Right ventricle myocardium superior (tissue), 1 donor: ENCODE measurements at regions not wholly inside any gene's neighbourhood (a gene's known extent, or its start where the extent isn't known, plus 50 kb on each side); places are given as distances from the start of the nearest gene placed in this dataset.

Experiments
- ATAC-seq: fragments of 200-7000 bp; cut with Tn5 transposase; one replicate; pipeline ENCODE4 v1.9.1; 2020; ENCODE audit warnings: mild to moderate bottlenecking; ENCODE audit not compliant: poor library complexity
- DNase-seq: peaks from one replicate; pipeline ENCODE4 v3.0.0-alpha.2; 2020
- intact Hi-C: fragments of 100-400 bp; cut with DNase I; formaldehyde crosslinking; loops from one replicate; pipeline ENCODE4 v1.11.2; 2022
- donor health status: DM: no; HTN: yes; CAD: no; lungs with severe emphysema.

GRCh38 chr1:30315185-30315960 is 408.0 kb downstream of the MATN1 start:
- no peak for DNase-seq
- no peak for ATAC-seq
- intact Hi-C loops = no loop called here

- intact Hi-C loops = no loop called here
- ATAC-seq (no peak), DNase-seq (no peak)
Observed at GRCh38 chr1:30314591-30314990, 408.8 kb downstream of the MATN1 start.

GRCh38 chr1:30313584-30313983 is 409.8 kb downstream of the MATN1 start:
- ATAC-seq (no peak), DNase-seq (no peak)
- intact Hi-C loops = no loop called here

- intact Hi-C loops = no loop called here
- ATAC-seq (no peak), DNase-seq (no peak)
Observed at GRCh38 chr1:30313176-30313575, 410.2 kb downstream of the MATN1 start.

GRCh38 chr1:30312226-30312625 is 411.2 kb downstream of the MATN1 start:
- no peak for DNase-seq
- intact Hi-C loops = no loop called here
- no peak for ATAC-seq

- no peak for DNase-seq
Observed at GRCh38 chr1:30311749-30312148, 411.6 kb downstream of the MATN1 start.

GRCh38 chr1:30310966-30311742 is 412.2 kb downstream of the MATN1 start:
- DNase-seq = no peak
- no peak for ATAC-seq
- intact Hi-C loops = no loop called here

More at GRCh38 chr1:30311749-30312148, 411.6 kb downstream of the MATN1 start:
- no peak for ATAC-seq
- intact Hi-C loops = no loop called here

- ATAC-seq = no peak
- no peak for DNase-seq
- intact Hi-C loops = no loop called here
Observed at GRCh38 chr1:30307182-30307581, 416.2 kb downstream of the MATN1 start.

- intact Hi-C loops = no loop called here
- DNase-seq (no peak), ATAC-seq (no peak)
Observed at GRCh38 chr1:30305519-30305918, 417.9 kb downstream of the MATN1 start.

GRCh38 chr1:30305061-30305460 is 418.3 kb downstream of the MATN1 start:
- no peak for ATAC-seq
- intact Hi-C loops = no loop called here
- no peak for DNase-seq

GRCh38 chr1:30304080-30304479 is 419.3 kb downstream of the MATN1 start:
- no peak for ATAC-seq
- intact Hi-C loops = no loop called here
- no peak for DNase-seq

- DNase-seq = no peak
- intact Hi-C loops = no loop called here
- ATAC-seq = no peak
Observed at GRCh38 chr1:30303387-30303786, 420.0 kb downstream of the MATN1 start.

GRCh38 chr1:30302858-30303257 is 420.5 kb downstream of the MATN1 start:
- DNase-seq (no peak), ATAC-seq (no peak)
- intact Hi-C loops = no loop called here

- ATAC-seq = no peak
- intact Hi-C loops = no loop called here
- no peak for DNase-seq
Observed at GRCh38 chr1:30300669-30301068, 422.7 kb downstream of the MATN1 start.

GRCh38 chr1:30299393-30299792 is 424.0 kb downstream of the MATN1 start:
- ATAC-seq = no peak
- intact Hi-C loops = no loop called here
- DNase-seq = no peak

GRCh38 chr1:30295674-30296073 is 427.7 kb downstream of the MATN1 start:
- intact Hi-C loops = no loop called here
- ATAC-seq = no peak
- no peak for DNase-seq

GRCh38 chr1:30295266-30295665 is 428.1 kb downstream of the MATN1 start:
- intact Hi-C loops = no loop called here
- no peak for ATAC-seq

GRCh38 chr1:30294508-30294907 is 428.9 kb downstream of the MATN1 start:
- ATAC-seq (no peak), DNase-seq (no peak)
- intact Hi-C loops = no loop called here

More at GRCh38 chr1:30295266-30295665, 428.1 kb downstream of the MATN1 start:
- no peak for DNase-seq

- DNase-seq (no peak), ATAC-seq (no peak)
- intact Hi-C loops = no loop called here
Observed at GRCh38 chr1:30292451-30292850, 430.9 kb downstream of the MATN1 start.

GRCh38 chr1:30291526-30291925 is 431.9 kb downstream of the MATN1 start:
- intact Hi-C loops = no loop called here
- DNase-seq = no peak
- ATAC-seq = no peak
